HEK293T (cell line): ENCODE measurements at regions not wholly inside any gene's neighbourhood (a gene's known extent, or its start where the extent isn't known, plus 50 kb on each side); places are given as distances from the start of the nearest gene placed in this dataset.

ENCODE experiments used
- CTCF ChIA-PET: fragments of 350-600 bp; formaldehyde crosslinking; extraction: SDS; loops from one replicate; lab custom pipeline; 2021; ENCODE audit warnings: antibody characterized with exemption, inconsistent platforms; lab: Yijun Ruan, JAX
- POLR2A ChIA-PET: fragments of 350-600 bp; formaldehyde crosslinking; extraction: SDS; loops from one replicate; lab custom pipeline; 2020; ENCODE audit warnings: antibody characterized with exemption, inconsistent platforms; lab: Yijun Ruan, JAX
- DNase-seq: peaks from one replicate; pipeline ENCODE4 v3.0.0; 2012; ENCODE audit warnings: mixed read lengths; ENCODE audit errors: extremely low spot score
- ARNT ChIP-seq: fragments of 450-650 bp; IDR thresholded peaks from 2 replicates; pipeline ENCODE4 v1.6.1; 2017; ENCODE audit warnings: mild to moderate bottlenecking
- BHLHE40 ChIP-seq: fragments of 450-650 bp; IDR thresholded peaks from 2 replicates; pipeline ENCODE4 v1.6.1; 2016; ENCODE audit warnings: mild to moderate bottlenecking, moderate library complexity, borderline replicate concordance
- CTBP1 ChIP-seq: fragments of 450-650 bp; IDR thresholded peaks from 2 replicates; pipeline ENCODE4 v1.6.1; 2016; ENCODE audit warnings: borderline replicate concordance
- ELF4 ChIP-seq: fragments of 450-650 bp; IDR thresholded peaks from 2 replicates; pipeline ENCODE4 v1.6.1; 2017; ENCODE audit warnings: antibody characterized with exemption
- FOXA1 ChIP-seq: fragments of 450-650 bp; IDR thresholded peaks from 2 replicates; pipeline ENCODE4 v1.6.1; 2016; ENCODE audit warnings: mild to moderate bottlenecking
- FOXK2 ChIP-seq: fragments of 450-650 bp; IDR thresholded peaks from 2 replicates; pipeline ENCODE4 v1.6.1; 2016; ENCODE audit warnings: mild to moderate bottlenecking
- FOXM1 ChIP-seq: fragments of 450-650 bp; IDR thresholded peaks from 2 replicates; pipeline ENCODE4 v1.6.1; 2017; ENCODE audit warnings: mild to moderate bottlenecking, borderline replicate concordance
- HDGF ChIP-seq: fragments of 450-650 bp; IDR thresholded peaks from 2 replicates; pipeline ENCODE4 v1.6.1; 2017; ENCODE audit warnings: antibody characterized with exemption, borderline replicate concordance
- L3MBTL2 ChIP-seq: fragments of 450-650 bp; conservative IDR thresholded peaks from 2 replicates; pipeline ENCODE4 v1.6.1; 2016; ENCODE audit warnings: mild to moderate bottlenecking
- LEF1 ChIP-seq: fragments of 450-650 bp; IDR thresholded peaks from 2 replicates; pipeline ENCODE4 v1.6.1; 2017; ENCODE audit warnings: mild to moderate bottlenecking, borderline replicate concordance
- NFRKB ChIP-seq: fragments of 450-650 bp; IDR thresholded peaks from 2 replicates; pipeline ENCODE4 v1.6.1; 2016; ENCODE audit warnings: mild to moderate bottlenecking, moderate library complexity
- SP1 ChIP-seq: fragments of 450-650 bp; IDR thresholded peaks from 2 replicates; pipeline ENCODE4 v1.6.1; 2017
- SUZ12 ChIP-seq: fragments of 450-650 bp; IDR thresholded peaks from 2 replicates; pipeline ENCODE4 v1.6.1; 2016; ENCODE audit warnings: mild to moderate bottlenecking
- TARDBP ChIP-seq: fragments of 450-650 bp; IDR thresholded peaks from 2 replicates; pipeline ENCODE4 v1.6.1; 2016
- ZNF384 ChIP-seq: fragments of 450-650 bp; IDR thresholded peaks from 2 replicates; pipeline ENCODE4 v1.6.1; 2016
- TF ChIP-seq, protein P1 (sequence below): fragments of 450-650 bp; IDR thresholded peaks from 2 replicates; pipeline ENCODE4 v1.6.1; 2016

- CTCF ChIA-PET: no interaction called here
- POLR2A ChIA-PET: no interaction called here
- no peak for DNase-seq
- TF ChIP-seq FOXA1 (no peak), FOXM1 (no peak), ARNT (no peak), ELF4 (no peak), HDGF (no peak), BHLHE40 (no peak), FOXK2 (no peak), CTBP1 (no peak), SUZ12 (no peak), L3MBTL2 (no peak), NFRKB (no peak)
- TF ChIP-seq, protein P1, sequence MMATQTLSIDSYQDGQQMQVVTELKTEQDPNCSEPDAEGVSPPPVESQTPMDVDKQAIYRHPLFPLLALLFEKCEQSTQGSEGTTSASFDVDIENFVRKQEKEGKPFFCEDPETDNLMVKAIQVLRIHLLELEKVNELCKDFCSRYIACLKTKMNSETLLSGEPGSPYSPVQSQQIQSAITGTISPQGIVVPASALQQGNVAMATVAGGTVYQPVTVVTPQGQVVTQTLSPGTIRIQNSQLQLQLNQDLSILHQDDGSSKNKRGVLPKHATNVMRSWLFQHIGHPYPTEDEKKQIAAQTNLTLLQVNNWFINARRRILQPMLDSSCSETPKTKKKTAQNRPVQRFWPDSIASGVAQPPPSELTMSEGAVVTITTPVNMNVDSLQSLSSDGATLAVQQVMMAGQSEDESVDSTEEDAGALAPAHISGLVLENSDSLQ: no peak
These were observed 195.5 kb upstream of the XYLT1 start for GRCh38 chr16:17666293-17666692.

GRCh38 chr16:17658881-17659280 is 188.1 kb upstream of the XYLT1 start:
- POLR2A ChIA-PET: no interaction called here
- CTCF ChIA-PET: no interaction called here

GRCh38 chr16:17657045-17657444 is 186.3 kb upstream of the XYLT1 start:
- TF ChIP-seq ARNT (no peak), L3MBTL2 (no peak), ZNF384 (no peak), SUZ12 (no peak), ELF4 (no peak), HDGF (no peak)
- TF ChIP-seq, protein P1: no peak
- DNase-seq: no peak
- ChIA-PET CTCF (no interaction called here), POLR2A (no interaction called here)

More at GRCh38 chr16:17658881-17659280, 188.1 kb upstream of the XYLT1 start:
- DNase-seq: no peak
- TF ChIP-seq FOXA1: no peak
- TF ChIP-seq CTBP1: no peak
- TF ChIP-seq ELF4: no peak
- TF ChIP-seq SP1: no peak
- no peak for TF ChIP-seq NFRKB
- TF ChIP-seq HDGF: no peak
- TF ChIP-seq, protein P1: no peak
- no peak for TF ChIP-seq SUZ12
- TF ChIP-seq ZNF384: no peak
- TF ChIP-seq LEF1: no peak
- TF ChIP-seq ARNT: no peak

GRCh38 chr16:17654571-17654970 is 183.8 kb upstream of the XYLT1 start:
- no peak for TF ChIP-seq HDGF
- TF ChIP-seq LEF1: no peak
- no peak for TF ChIP-seq CTBP1
- TF ChIP-seq FOXA1: no peak
- no peak for TF ChIP-seq BHLHE40
- no peak for TF ChIP-seq ARNT
- TF ChIP-seq SUZ12: no peak
- TF ChIP-seq ZNF384: no peak
- TF ChIP-seq SP1: no peak
- no peak for TF ChIP-seq ELF4
- TF ChIP-seq L3MBTL2: no peak
- TF ChIP-seq TARDBP: no peak
- no peak for TF ChIP-seq FOXK2
- no peak for TF ChIP-seq NFRKB
- TF ChIP-seq FOXM1: no peak
- TF ChIP-seq, protein P1: no peak
- no peak for DNase-seq
- CTCF ChIA-PET: no interaction called here
- POLR2A ChIA-PET: no interaction called here

DNA sequence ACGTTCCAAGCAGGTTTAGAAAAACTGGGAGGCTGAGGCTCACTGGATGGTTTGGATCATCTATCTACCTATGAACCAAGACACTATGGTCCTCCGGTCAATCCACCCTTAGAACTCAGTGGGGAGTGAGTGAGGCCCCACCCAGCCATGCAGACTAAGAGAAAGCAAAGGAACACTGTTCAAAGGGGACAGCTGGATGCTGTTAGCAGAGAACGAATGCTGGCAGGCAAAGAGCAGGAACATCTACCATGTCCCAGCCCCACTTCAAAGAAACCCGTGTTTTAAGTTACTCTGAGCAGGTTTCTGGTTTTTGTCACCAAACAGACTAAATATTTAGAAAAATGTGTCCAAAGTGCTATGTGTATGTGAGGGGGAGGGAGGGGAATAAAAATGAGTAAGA is 183.4 kb upstream of the XYLT1 start:
- TF ChIP-seq CTBP1 (no peak), FOXK2 (no peak), FOXA1 (no peak)
- no peak for DNase-seq
- ChIA-PET CTCF (no interaction called here), POLR2A (no interaction called here)
